Left hindlimb (tissue), 1 donor: ENCODE measurements at regions not wholly inside any gene's neighbourhood (a gene's known extent, or its start where the extent isn't known, plus 50 kb on each side); places are given as distances from the start of the nearest gene placed in this dataset.
A peak's percentile ranks its signal among the peaks of the same experiment; 100 is the strongest.

Experiments
- DNase-seq: peaks from one replicate; pipeline ENCODE4 v3.0.0-alpha.2; 2018

GRCh38 chr4:58188316-58188715 lies 1078.1 kb upstream of the IGFBP7 start:
- DNase-seq: no peak

- no peak for DNase-seq
Measured at GRCh38 chr4:58175024-58175423, 1064.8 kb upstream of the IGFBP7 start.

- DNase-seq: no peak
Measured at GRCh38 chr4:58166490-58166889, 1056.3 kb upstream of the IGFBP7 start.

- peak; percentile 78 for DNase-seq
Measured at GRCh38 chr4:58163156-58163555, 1053.0 kb upstream of the IGFBP7 start.

- no peak for DNase-seq
Measured at GRCh38 chr4:58149404-58150085, 1039.4 kb upstream of the IGFBP7 start.

- DNase-seq: no peak
Measured at GRCh38 chr4:58144721-58145120, 1034.5 kb upstream of the IGFBP7 start.

GRCh38 chr4:58138786-58139668 lies 1028.8 kb upstream of the IGFBP7 start:
- DNase-seq: no peak

GRCh38 chr4:58136604-58137003 lies 1026.4 kb upstream of the IGFBP7 start:
- no peak for DNase-seq

GRCh38 chr4:58127680-58128079 lies 1017.5 kb upstream of the IGFBP7 start:
- DNase-seq: no peak

GRCh38 chr4:58119298-58119697 lies 1009.1 kb upstream of the IGFBP7 start:
- DNase-seq: no peak

GRCh38 chr4:58113126-58113525 lies 1002.9 kb upstream of the IGFBP7 start:
- DNase-seq: no peak

GRCh38 chr4:58111818-58112217 lies 1001.6 kb upstream of the IGFBP7 start:
- no peak for DNase-seq

- no peak for DNase-seq
Measured at GRCh38 chr4:58093352-58093751, 983.2 kb upstream of the IGFBP7 start.

GRCh38 chr4:58090539-58090938 lies 980.4 kb upstream of the IGFBP7 start:
- DNase-seq: no peak

GRCh38 chr4:58081356-58081755 lies 971.2 kb upstream of the IGFBP7 start:
- DNase-seq: no peak

- no peak for DNase-seq
Measured at GRCh38 chr4:58075724-58076123, 965.5 kb upstream of the IGFBP7 start.

- no peak for DNase-seq
Measured at GRCh38 chr4:58074382-58074781, 964.2 kb upstream of the IGFBP7 start.

- DNase-seq: no peak
Measured at GRCh38 chr4:58070726-58071125, 960.5 kb upstream of the IGFBP7 start.

GRCh38 chr4:58064653-58065052 lies 954.5 kb upstream of the IGFBP7 start:
- DNase-seq: no peak

GRCh38 chr4:58063404-58064160 lies 953.4 kb upstream of the IGFBP7 start:
- DNase-seq: no peak

- DNase-seq: no peak
Measured at GRCh38 chr4:58061967-58062366, 951.8 kb upstream of the IGFBP7 start.

- DNase-seq: no peak
Measured at GRCh38 chr4:58050439-58050838, 940.3 kb upstream of the IGFBP7 start.

- DNase-seq: no peak
Measured at GRCh38 chr4:58048491-58048890, 938.3 kb upstream of the IGFBP7 start.

GRCh38 chr4:58042176-58042575 lies 932.0 kb upstream of the IGFBP7 start:
- DNase-seq: no peak
